ENCODE measurements at regions not wholly inside any gene's neighbourhood (a gene's known extent, or its start where the extent isn't known, plus 50 kb on each side); places are given as distances from the start of the nearest gene placed in this dataset.
A peak's percentile ranks its signal among the peaks of the same experiment; 100 is the strongest.

GRCh38 chr11:29272019-29272654 is 744.7 kb downstream of the KCNA4 start:
- Mint-ChIP-seq H3K4me3 (ENCODE audit: unreplicated experiment) (no peak overlapping the region), H3K4me1 (ENCODE audit: low read depth, unreplicated experiment) (peaks cover 11% of the 10 kb centered on the region), H3K36me3 (ENCODE audit: unreplicated experiment) (no peaks in the 10 kb centered on the region), H3K27me3 (ENCODE audit: unreplicated experiment) (peaks cover 4% of the 10 kb centered on the region), H3K27ac (ENCODE audit: unreplicated experiment) (no peak overlapping the region), H3K9me3 (ENCODE audit: unreplicated experiment) (peaks cover 6% of the 10 kb centered on the region)
- TF ChIP-seq CTCF (IDR thresholded peaks at IDR 0.05; ENCODE audit: partially characterized antibody, unreplicated experiment), result no peak
- no peak for DNase-seq

GRCh38 chr11:29271616-29272015 is 745.2 kb downstream of the KCNA4 start:
- TF ChIP-seq CTCF (IDR thresholded peaks at IDR 0.05; ENCODE audit: partially characterized antibody, unreplicated experiment), result no peak
- no peak overlapping the region for H3K4me3 Mint-ChIP-seq (ENCODE audit: unreplicated experiment)
- DNase-seq, result no peak
- peaks cover 4% of the 10 kb centered on the region for H3K27me3 Mint-ChIP-seq (ENCODE audit: unreplicated experiment)
- no peaks in the 10 kb centered on the region for H3K36me3 Mint-ChIP-seq (ENCODE audit: unreplicated experiment)
- peaks cover 6% of the 10 kb centered on the region for H3K9me3 Mint-ChIP-seq (ENCODE audit: unreplicated experiment)
- H3K27ac Mint-ChIP-seq (ENCODE audit: unreplicated experiment), result no peak overlapping the region
- peaks cover 11% of the 10 kb centered on the region for H3K4me1 Mint-ChIP-seq (ENCODE audit: low read depth, unreplicated experiment)

GRCh38 chr11:29268733-29269132 is 748.1 kb downstream of the KCNA4 start:
- TF ChIP-seq CTCF (IDR thresholded peaks at IDR 0.05; ENCODE audit: partially characterized antibody, unreplicated experiment), result no peak
- Mint-ChIP-seq H3K4me3 (ENCODE audit: unreplicated experiment) (peak overlapping the region; percentile 80), H3K27me3 (ENCODE audit: unreplicated experiment) (peaks cover 4% of the 10 kb centered on the region), H3K36me3 (ENCODE audit: unreplicated experiment) (no peaks in the 10 kb centered on the region), H3K4me1 (ENCODE audit: low read depth, unreplicated experiment) (peaks cover 11% of the 10 kb centered on the region), H3K27ac (ENCODE audit: unreplicated experiment) (peak overlapping the region; percentile 99), H3K9me3 (ENCODE audit: unreplicated experiment) (peaks cover 6% of the 10 kb centered on the region)
- no peak for DNase-seq

GRCh38 chr11:29265792-29266191 is 751.0 kb downstream of the KCNA4 start:
- H3K27ac Mint-ChIP-seq (ENCODE audit: unreplicated experiment), result no peak overlapping the region
- H3K27me3 Mint-ChIP-seq (ENCODE audit: unreplicated experiment), result peaks cover 4% of the 10 kb centered on the region
- H3K4me3 Mint-ChIP-seq (ENCODE audit: unreplicated experiment), result no peak overlapping the region
- TF ChIP-seq CTCF (IDR thresholded peaks at IDR 0.05; ENCODE audit: partially characterized antibody, unreplicated experiment), result no peak
- no peak for DNase-seq
- H3K9me3 Mint-ChIP-seq (ENCODE audit: unreplicated experiment), result peaks cover 8% of the 10 kb centered on the region
- H3K4me1 Mint-ChIP-seq (ENCODE audit: low read depth, unreplicated experiment), result peaks cover 14% of the 10 kb centered on the region
- H3K36me3 Mint-ChIP-seq (ENCODE audit: unreplicated experiment), result no peaks in the 10 kb centered on the region

GRCh38 chr11:29265381-29265780 is 751.4 kb downstream of the KCNA4 start:
- Mint-ChIP-seq H3K27me3 (ENCODE audit: unreplicated experiment) (peaks cover 4% of the 10 kb centered on the region), H3K27ac (ENCODE audit: unreplicated experiment) (no peak overlapping the region), H3K36me3 (ENCODE audit: unreplicated experiment) (no peaks in the 10 kb centered on the region), H3K9me3 (ENCODE audit: unreplicated experiment) (peaks cover 8% of the 10 kb centered on the region), H3K4me1 (ENCODE audit: low read depth, unreplicated experiment) (peaks cover 14% of the 10 kb centered on the region), H3K4me3 (ENCODE audit: unreplicated experiment) (no peak overlapping the region)
- no peak for TF ChIP-seq CTCF (IDR thresholded peaks at IDR 0.05; ENCODE audit: partially characterized antibody, unreplicated experiment)
- no peak for DNase-seq

Measured in glutamatergic neuron (in vitro differentiated cells).